H1 (cell line): ENCODE measurements at regions not wholly inside any gene's neighbourhood (a gene's known extent, or its start where the extent isn't known, plus 50 kb on each side); places are given as distances from the start of the nearest gene placed in this dataset.

Experiments
- CTCF ChIA-PET: fragments of 300-600 bp; sonication (Branson Sonifier 250); formaldehyde crosslinking; loops from one replicate; lab custom pipeline; 2021; ENCODE audit not compliant: partially characterized antibody; lab: Charles Lee
- POLR2A ChIA-PET: fragments of 300-600 bp; sonication (Branson Sonifier 250); formaldehyde crosslinking; loops from one replicate; lab custom pipeline; 2021; ENCODE audit warnings: inconsistent platforms; ENCODE audit not compliant: partially characterized antibody; lab: Charles Lee
- DNase-seq, 2 experiments: peaks; one replicate each; pipeline versions ENCODE4 v3.0.0 to v3.0.0-alpha.2; 2010 to 2022; ENCODE audit warnings: low spot score in 2 of 2, low read depth in 1 of 2, mixed read lengths in 1 of 2
- FAIRE-seq: peaks from 2 replicates; lab custom pipeline; 2011; peaks lifted over from hg19 to GRCh38; lab: Jason Lieb, UNC
- H2AFZ ChIP-seq: 2 replicates; pipeline ENCODE4 v1.8.1; 2012; ENCODE audit warnings: low read length, inconsistent platforms
- H2AK5ac ChIP-seq: 2 replicates; pipeline ENCODE4 v1.6.1; 2013; ENCODE audit warnings: low read depth, low read length
- H2BK120ac ChIP-seq: replicated peaks from 2 replicates; pipeline ENCODE3; 2013; ENCODE audit warnings: low read depth, low read length, inconsistent platforms
- H2BK12ac ChIP-seq: 2 replicates; pipeline ENCODE4 v1.6.1; 2013; ENCODE audit warnings: low read depth, low read length
- H2BK15ac ChIP-seq: 2 replicates; pipeline ENCODE4 v1.6.1; 2013; ENCODE audit warnings: low read length
- H2BK20ac ChIP-seq: 2 replicates; pipeline ENCODE4 v1.6.1; 2013; ENCODE audit warnings: low read length
- H2BK5ac ChIP-seq: 2 replicates; pipeline ENCODE4 v1.6.1; 2013; ENCODE audit warnings: low read depth, low read length
- H3K14ac ChIP-seq: 2 replicates; pipeline ENCODE4 v1.6.1; 2013; ENCODE audit warnings: inconsistent platforms; ENCODE audit not compliant: insufficient read length
- H3K18ac ChIP-seq: 2 replicates; pipeline ENCODE4 v1.6.1; 2013; ENCODE audit warnings: low read length; ENCODE audit errors: extremely low read depth
- H3K23ac ChIP-seq: 2 replicates; pipeline ENCODE4 v1.6.1; 2013; ENCODE audit warnings: inconsistent platforms; ENCODE audit not compliant: insufficient read length
- H3K23me2 ChIP-seq: 2 replicates; pipeline ENCODE4 v1.6.1; 2013; ENCODE audit warnings: low read depth, low read length
- H3K27ac ChIP-seq: 2 replicates; pipeline ENCODE4 v1.6.1; 2011; ENCODE audit warnings: low read depth, low read length, inconsistent platforms
- H3K27me3 ChIP-seq, 4 experiments: replicated peaks in 1 of 4; 1 replicate in 1 of 4; 2 replicates in 3 of 4; pipeline versions ENCODE4 v1.6.1 to v1.8.1; 2011 to 2013; ENCODE audit warnings: low read length in 3 of 4, mild to moderate bottlenecking in 3 of 4, inconsistent platforms in 2 of 4, mixed read lengths in 2 of 4, moderate library complexity in 1 of 4; ENCODE audit not compliant: control insufficient read depth in 3 of 4, insufficient read depth in 3 of 4; ENCODE audit errors: extremely low read depth in 1 of 4
- H3K36me3 ChIP-seq, 4 experiments: 2 replicates each; pipeline versions ENCODE4 v1.6.1 to v1.8.1; 2011 to 2013; ENCODE audit warnings: mild to moderate bottlenecking in 4 of 4, low read length in 3 of 4, moderate library complexity in 2 of 4, control low read depth in 1 of 4, inconsistent platforms in 1 of 4; ENCODE audit not compliant: insufficient read depth in 4 of 4, control insufficient read depth in 2 of 4
- H3K4ac ChIP-seq: replicated peaks from 2 replicates; pipeline ENCODE3; 2013; ENCODE audit warnings: low read length, low read depth, mixed read lengths, inconsistent platforms; ENCODE audit not compliant: insufficient read length
- H3K4me1 ChIP-seq, 4 experiments: replicated peaks in 1 of 4; 1 replicate in 1 of 4; 2 replicates in 3 of 4; pipeline versions ENCODE4 v1.6.1 to v1.8.1; 2011 to 2013; ENCODE audit warnings: low read length in 3 of 4, inconsistent platforms in 2 of 4, mixed read lengths in 1 of 4; ENCODE audit not compliant: insufficient read depth in 4 of 4, control insufficient read depth in 3 of 4
- H3K4me2 ChIP-seq, 2 experiments: 2 replicates each; pipeline versions ENCODE4 v1.6.1 to v1.8.1; 2011 to 2013; ENCODE audit warnings: low read depth in 2 of 2, low read length in 2 of 2, control low read depth in 1 of 2, inconsistent platforms in 1 of 2, mild to moderate bottlenecking in 1 of 2; ENCODE audit not compliant: insufficient read depth in 1 of 2
- H3K4me3 ChIP-seq, 4 experiments: fragments of 200-600, 300-600 bp in 1 of 4; sonication (generic), shearing (Covaris generic), sonication (Bioruptor Twin) in 1 of 4; 2 replicates each; pipeline versions ENCODE4 v1.5.1 to v1.8.1; 2011 to 2016; ENCODE audit warnings: low read length in 4 of 4, low read depth in 3 of 4, control low read depth in 2 of 4, inconsistent platforms in 2 of 4, mild to moderate bottlenecking in 2 of 4, mixed read lengths in 1 of 4, moderate library complexity in 1 of 4; ENCODE audit not compliant: insufficient read depth in 2 of 4; ENCODE audit errors: extremely low read depth in 1 of 4
- H3K56ac ChIP-seq: replicated peaks from 2 replicates; pipeline ENCODE3; 2013; ENCODE audit warnings: low read depth, mild to moderate bottlenecking, mixed read lengths, low read length, inconsistent platforms; ENCODE audit not compliant: insufficient read length
- H3K79me1 ChIP-seq: 2 replicates; pipeline ENCODE4 v1.6.1; 2013; ENCODE audit warnings: low read depth, low read length, control low read depth
- H3K79me2 ChIP-seq, 2 experiments: 2 replicates each; pipeline versions ENCODE4 v1.6.1 to v1.8.1; 2012 to 2013; ENCODE audit warnings: low read length in 2 of 2, mild to moderate bottlenecking in 2 of 2, inconsistent platforms in 1 of 2; ENCODE audit not compliant: insufficient read depth in 2 of 2, control insufficient read depth in 1 of 2
- H3K9ac ChIP-seq, 4 experiments: replicated peaks in 1 of 4; 1 replicate in 1 of 4; 2 replicates in 3 of 4; pipeline versions ENCODE4 v1.6.1 to v1.8.1; 2011 to 2013; ENCODE audit warnings: low read depth in 3 of 4, low read length in 3 of 4, control low read depth in 2 of 4, mild to moderate bottlenecking in 2 of 4, moderate library complexity in 2 of 4, inconsistent platforms in 1 of 4; ENCODE audit errors: extremely low read depth in 1 of 4
- H3K9me3 ChIP-seq, 2 experiments: 2 replicates each; pipeline versions ENCODE4 v1.6.1 to v1.8.1; 2012 to 2013; ENCODE audit warnings: mild to moderate bottlenecking in 2 of 2, moderate library complexity in 2 of 2, control low read depth in 1 of 2, inconsistent platforms in 1 of 2, low read depth in 1 of 2, low read length in 1 of 2, mixed read lengths in 1 of 2; ENCODE audit not compliant: insufficient read depth in 2 of 2
- H4K20me1 ChIP-seq, 2 experiments: replicated peaks in 1 of 2; 2 replicates each; pipeline versions ENCODE3 to v1.8.1; 2011 to 2013; ENCODE audit warnings: inconsistent platforms in 2 of 2, low read length in 2 of 2, mild to moderate bottlenecking in 1 of 2; ENCODE audit not compliant: insufficient read depth in 2 of 2, control insufficient read depth in 1 of 2
- H4K5ac ChIP-seq: 2 replicates; pipeline ENCODE4 v1.6.1; 2013; ENCODE audit warnings: low read length, low read depth, mixed read lengths, inconsistent platforms; ENCODE audit not compliant: insufficient read length
- H4K8ac ChIP-seq: 2 replicates; pipeline ENCODE4 v1.8.0; 2013; ENCODE audit warnings: mild to moderate bottlenecking, moderate library complexity, low read length, inconsistent platforms; ENCODE audit not compliant: insufficient read depth; ENCODE audit errors: extremely low read depth
- H4K91ac ChIP-seq: replicated peaks from 2 replicates; pipeline ENCODE3; 2013; ENCODE audit warnings: low read length, mixed read lengths, inconsistent platforms; ENCODE audit not compliant: insufficient read length
- CEBPB ChIP-seq: IDR thresholded peaks from 2 replicates; pipeline ENCODE4 v1.6.1; 2012; ENCODE audit warnings: low read depth, low read length
- GTF2F1 ChIP-seq: IDR thresholded peaks from 2 replicates; pipeline ENCODE4 v1.6.1; 2012; ENCODE audit warnings: low read depth, low read length, improper control_type of control experiment, borderline replicate concordance
- JUN ChIP-seq: IDR thresholded peaks from 2 replicates; pipeline ENCODE4 v1.6.1; 2011; ENCODE audit warnings: low read depth, mild to moderate bottlenecking, improper control_type of control experiment, low read length
- KDM4A ChIP-seq: IDR thresholded peaks from one replicate; pipeline ENCODE4 v1.7.1; 2012; ENCODE audit warnings: low read depth, mild to moderate bottlenecking, moderate library complexity, low read length, inconsistent platforms; ENCODE audit not compliant: severe bottlenecking
- YY1 ChIP-seq: IDR thresholded peaks from 2 replicates; pipeline ENCODE4 v1.6.1; 2011; ENCODE audit warnings: low read depth, mild to moderate bottlenecking, low read length
- ZNF274 ChIP-seq: IDR thresholded peaks from 2 replicates; pipeline ENCODE4 v1.7.0; 2012; ENCODE audit warnings: low read length, borderline replicate concordance; ENCODE audit errors: extremely low read depth
- WGBS, 2 experiments: shearing (Covaris generic) in 1 of 2; methylation state at CpG; one replicate each; pipeline versions ENCODE4 v1.1.6 to v1.1.7; 2013 to 2015; ENCODE audit warnings: low lambda C conversion rate in 2 of 2, mixed read lengths in 2 of 2, inconsistent platforms in 1 of 2, low coverage in 1 of 2, missing lambda C conversion rate in 1 of 2; ENCODE audit not compliant: insufficient replicate concordance in 2 of 2, insufficient coverage in 1 of 2, insufficient read length in 1 of 2; ENCODE audit errors: extremely low coverage in 1 of 2, missing lambda C conversion rate in 1 of 2; 5-methylcytosine and 5-hydroxymethylcytosine counted together
- TF ChIP-seq, protein P1 (sequence below): IDR thresholded peaks from 2 replicates; pipeline ENCODE4 v1.6.1; 2011; ENCODE audit warnings: low read length, improper control_type of control experiment

DNA sequence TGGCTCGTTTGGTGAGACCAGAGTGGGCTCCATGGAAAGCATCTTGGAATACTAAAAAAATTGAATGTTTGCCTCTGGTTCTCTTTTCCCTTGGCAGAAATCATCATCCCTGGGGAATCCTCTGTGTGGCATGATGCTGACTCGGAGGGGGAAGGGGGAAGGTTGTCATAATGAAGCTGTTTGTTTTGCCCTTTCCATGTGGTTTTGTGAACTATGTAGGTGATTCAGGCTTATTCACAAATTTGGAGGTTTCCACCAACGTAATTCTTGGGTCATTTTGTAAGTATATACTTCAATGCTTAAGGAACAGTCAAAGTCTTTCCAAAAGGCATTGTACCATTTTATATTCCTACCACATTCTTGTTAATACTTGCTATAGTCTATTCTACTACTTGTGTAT is 754.0 kb upstream of the FAT3 start:
- Histone ChIP-seq H3K56ac (no peak overlapping the region), H2AFZ (no peak overlapping the region), H2BK120ac (no peak overlapping the region), H3K9me3 (no peaks in the 10 kb centered on the region), H2BK20ac (no peak overlapping the region), H3K4me3 (no peak overlapping the region), H3K79me2 (no peaks in the 10 kb centered on the region), H3K4me2 (no peak overlapping the region), H3K4ac (no peak overlapping the region), H3K23ac (no peak overlapping the region), H2AK5ac (no peak overlapping the region), H3K4me1 (peaks cover 0 to 4% (median 0%) of the 10 kb centered on the region in 4 experiments; a peak in 1 of 7 replicates), H2BK12ac (no peak overlapping the region), H4K20me1 (no peaks in the 10 kb centered on the region), H4K5ac (no peak overlapping the region), H4K8ac (no peak overlapping the region), H4K91ac (no peak overlapping the region), H3K9ac (no peak overlapping the region), H3K18ac (no peak overlapping the region), H3K27me3 (no peaks in the 10 kb centered on the region), H3K79me1 (no peaks in the 10 kb centered on the region), H3K27ac (no peak overlapping the region), H3K14ac (no peak overlapping the region), H2BK15ac (no peak overlapping the region), H2BK5ac (no peak overlapping the region), H3K23me2 (no peaks in the 10 kb centered on the region), H3K36me3 (no peaks in the 10 kb centered on the region)
- ChIA-PET CTCF (interaction anchor here (0.9 to 1.1 kb wide), 2 partner anchors 44 to 736 kb away, joined by 3 read pairs; no protein-coding TSS in a partner anchor), POLR2A (no interaction called here)
- FAIRE-seq (no peak), DNase-seq (no peak)
- WGBS, 2 experiments, result 85% methylated on average over 3 of the region's 3 CpGs; no CpG with 5 or more reads in 1 of the 2 experiments
- no peak for TF ChIP-seq YY1
- no peak for TF ChIP-seq ZNF274
- TF ChIP-seq JUN, result no peak
- TF ChIP-seq KDM4A, result no peak
- TF ChIP-seq CEBPB, result no peak
- TF ChIP-seq, protein P1, sequence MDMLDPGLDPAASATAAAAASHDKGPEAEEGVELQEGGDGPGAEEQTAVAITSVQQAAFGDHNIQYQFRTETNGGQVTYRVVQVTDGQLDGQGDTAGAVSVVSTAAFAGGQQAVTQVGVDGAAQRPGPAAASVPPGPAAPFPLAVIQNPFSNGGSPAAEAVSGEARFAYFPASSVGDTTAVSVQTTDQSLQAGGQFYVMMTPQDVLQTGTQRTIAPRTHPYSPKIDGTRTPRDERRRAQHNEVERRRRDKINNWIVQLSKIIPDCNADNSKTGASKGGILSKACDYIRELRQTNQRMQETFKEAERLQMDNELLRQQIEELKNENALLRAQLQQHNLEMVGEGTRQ, result no peak
- TF ChIP-seq GTF2F1, result no peak
